ENCODE measurements at regions not wholly inside any gene's neighbourhood (a gene's known extent, or its start where the extent isn't known, plus 50 kb on each side); places are given as distances from the start of the nearest gene placed in this dataset.

DNA sequence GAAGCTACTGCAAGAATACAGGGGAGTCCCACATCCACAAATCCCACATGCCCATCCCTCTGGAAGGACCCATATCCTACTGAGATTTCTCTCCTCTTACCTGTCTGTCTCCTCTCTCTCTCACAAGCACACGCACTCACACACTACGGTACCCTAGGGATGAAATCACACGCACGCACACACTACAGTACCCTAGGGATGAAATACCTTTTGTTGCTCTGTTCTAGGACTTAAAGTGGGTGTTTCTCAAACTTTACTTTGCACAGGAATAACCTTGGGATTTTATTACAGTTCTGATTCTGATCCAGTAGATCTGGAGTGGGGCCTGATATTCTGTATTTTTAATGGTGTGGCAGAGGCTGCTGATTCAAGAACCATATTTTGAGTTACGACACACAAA lies 622.2 kb upstream of the ZNF385D start:
- ChIA-PET CTCF (ENCODE audit: low intra/inter-chr PET ratio, low total read pairs) (no interaction called here), POLR2A (no interaction called here)
- no peak for FAIRE-seq
- Histone ChIP-seq H3K79me2 (ENCODE audit: insufficient read depth, low read length) (no peaks in the 10 kb centered on the region), H2AFZ (ENCODE audit: low read length) (no peak overlapping the region), H3K36me3 (replicated peaks in 1 of 2; ENCODE audit: control insufficient read depth in 1 of 2, insufficient read depth in 2 of 2, low read length in 2 of 2) (no peaks in the 10 kb centered on the region), H3K27me3 (ENCODE audit: control insufficient read depth in 1 of 2, insufficient read depth in 2 of 2, low read length in 2 of 2) (peaks cover 0 to 4% of the 10 kb centered on the region in 2 experiments; a peak in 1 of 5 replicates), H3K4me1 (ENCODE audit: insufficient read depth, low read length) (no peaks in the 10 kb centered on the region), H3K27ac (ENCODE audit: extremely low read length, insufficient read depth, low read length) (no peak overlapping the region), H3K4me3 (replicated peaks in 1 of 3; ENCODE audit: insufficient read depth in 1 of 3, low read depth in 2 of 3, low read length in 3 of 3) (no peak overlapping the region), H4K20me1 (ENCODE audit: insufficient read depth, low read length) (no peaks in the 10 kb centered on the region), H3K4me2 (ENCODE audit: low read depth, low read length) (no peak overlapping the region), H3K9ac (ENCODE audit: insufficient read depth, low read depth, low read length) (no peak overlapping the region), H3K9me3 (ENCODE audit: low read length) (no peaks in the 10 kb centered on the region)
- BruUV-seq (replicated peaks), result no TSS peak
- TF ChIP-seq CREB1 (IDR thresholded peaks at IDR 0.05), result no peak
- TF ChIP-seq CREB1 (CRISPR knock-in tag; IDR thresholded peaks at IDR 0.05), result no peak
- no peak for TF ChIP-seq HES4 (CRISPR knock-in tag; IDR thresholded peaks at IDR 0.05; ENCODE audit: borderline replicate concordance)
- no peak for TF ChIP-seq BORCS8-MEF2B (CRISPR knock-in tag; IDR thresholded peaks at IDR 0.05)
- TF ChIP-seq NAIF1 (CRISPR knock-in tag; IDR thresholded peaks at IDR 0.05; ENCODE audit: borderline replicate concordance), result no peak
- ATAC-seq, result no peak
- WGBS (ENCODE audit: low lambda C conversion rate), result 68% methylated on average over 5 of the region's 5 CpGs
- in situ Hi-C loops (cut with HindIII; ENCODE audit: extremely low pct_ligation_motif_present, low pct_unique_long_range_greater_than_20kb), result no loop called here
- intact Hi-C loops (cut with micrococcal nuclease; ENCODE audit: unreplicated experiment), result no loop called here
- no peak for DNase-seq (ENCODE audit: low spot score)

DNA sequence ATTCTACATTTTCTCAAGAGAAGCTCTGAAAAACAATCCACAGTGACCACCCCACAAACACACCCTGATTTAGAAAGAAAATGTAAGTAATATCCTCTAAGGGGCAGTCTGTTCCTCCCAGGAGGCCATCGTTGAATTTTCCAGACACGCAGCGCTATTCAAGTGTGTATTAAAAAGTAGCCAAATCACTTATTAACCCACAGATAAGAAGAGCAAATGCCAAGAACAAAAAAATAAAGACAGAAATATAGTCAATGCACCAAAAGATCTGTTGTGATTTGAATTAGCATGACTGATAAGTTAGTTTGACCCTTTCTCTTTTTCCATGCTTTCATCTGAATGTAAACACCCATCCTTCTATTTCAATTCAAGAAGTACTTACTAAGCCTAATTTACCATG lies 622.8 kb upstream of the ZNF385D start:
- CTCF ChIA-PET (ENCODE audit: low intra/inter-chr PET ratio, low total read pairs), result no interaction called here
- in situ Hi-C loops (cut with HindIII; ENCODE audit: extremely low pct_ligation_motif_present, low pct_unique_long_range_greater_than_20kb) (no loop called here), intact Hi-C loops (cut with micrococcal nuclease; ENCODE audit: unreplicated experiment) (no loop called here)
- Histone ChIP-seq H3K27ac (ENCODE audit: extremely low read length, insufficient read depth, low read length) (no peak overlapping the region), H3K9ac (ENCODE audit: insufficient read depth, low read depth, low read length) (no peak overlapping the region), H3K4me1 (ENCODE audit: insufficient read depth, low read length) (no peaks in the 10 kb centered on the region), H3K9me3 (ENCODE audit: low read length) (no peaks in the 10 kb centered on the region), H3K4me2 (ENCODE audit: low read depth, low read length) (no peak overlapping the region), H3K79me2 (ENCODE audit: insufficient read depth, low read length) (no peaks in the 10 kb centered on the region), H2AFZ (ENCODE audit: low read length) (no peak overlapping the region), H4K20me1 (ENCODE audit: insufficient read depth, low read length) (no peaks in the 10 kb centered on the region), H3K36me3 (replicated peaks in 1 of 2; ENCODE audit: control insufficient read depth in 1 of 2, insufficient read depth in 2 of 2, low read length in 2 of 2) (no peaks in the 10 kb centered on the region), H3K27me3 (ENCODE audit: control insufficient read depth in 1 of 2, insufficient read depth in 2 of 2, low read length in 2 of 2) (peaks cover 0 to 4% of the 10 kb centered on the region in 2 experiments; a peak in 1 of 5 replicates), H3K4me3 (replicated peaks in 1 of 3; ENCODE audit: insufficient read depth in 1 of 3, low read depth in 2 of 3, low read length in 3 of 3) (no peak overlapping the region)
- ATAC-seq (no peak), FAIRE-seq (no peak), DNase-seq (ENCODE audit: low spot score) (no peak)
- 35% methylated on average over 3 of the region's 3 CpGs for WGBS (ENCODE audit: low lambda C conversion rate)
- POLR2A ChIA-PET, result no interaction called here
- TF ChIP-seq MATR3 (CRISPR knock-in tag; IDR thresholded peaks at IDR 0.05), result no peak
- TF ChIP-seq, protein P1, sequence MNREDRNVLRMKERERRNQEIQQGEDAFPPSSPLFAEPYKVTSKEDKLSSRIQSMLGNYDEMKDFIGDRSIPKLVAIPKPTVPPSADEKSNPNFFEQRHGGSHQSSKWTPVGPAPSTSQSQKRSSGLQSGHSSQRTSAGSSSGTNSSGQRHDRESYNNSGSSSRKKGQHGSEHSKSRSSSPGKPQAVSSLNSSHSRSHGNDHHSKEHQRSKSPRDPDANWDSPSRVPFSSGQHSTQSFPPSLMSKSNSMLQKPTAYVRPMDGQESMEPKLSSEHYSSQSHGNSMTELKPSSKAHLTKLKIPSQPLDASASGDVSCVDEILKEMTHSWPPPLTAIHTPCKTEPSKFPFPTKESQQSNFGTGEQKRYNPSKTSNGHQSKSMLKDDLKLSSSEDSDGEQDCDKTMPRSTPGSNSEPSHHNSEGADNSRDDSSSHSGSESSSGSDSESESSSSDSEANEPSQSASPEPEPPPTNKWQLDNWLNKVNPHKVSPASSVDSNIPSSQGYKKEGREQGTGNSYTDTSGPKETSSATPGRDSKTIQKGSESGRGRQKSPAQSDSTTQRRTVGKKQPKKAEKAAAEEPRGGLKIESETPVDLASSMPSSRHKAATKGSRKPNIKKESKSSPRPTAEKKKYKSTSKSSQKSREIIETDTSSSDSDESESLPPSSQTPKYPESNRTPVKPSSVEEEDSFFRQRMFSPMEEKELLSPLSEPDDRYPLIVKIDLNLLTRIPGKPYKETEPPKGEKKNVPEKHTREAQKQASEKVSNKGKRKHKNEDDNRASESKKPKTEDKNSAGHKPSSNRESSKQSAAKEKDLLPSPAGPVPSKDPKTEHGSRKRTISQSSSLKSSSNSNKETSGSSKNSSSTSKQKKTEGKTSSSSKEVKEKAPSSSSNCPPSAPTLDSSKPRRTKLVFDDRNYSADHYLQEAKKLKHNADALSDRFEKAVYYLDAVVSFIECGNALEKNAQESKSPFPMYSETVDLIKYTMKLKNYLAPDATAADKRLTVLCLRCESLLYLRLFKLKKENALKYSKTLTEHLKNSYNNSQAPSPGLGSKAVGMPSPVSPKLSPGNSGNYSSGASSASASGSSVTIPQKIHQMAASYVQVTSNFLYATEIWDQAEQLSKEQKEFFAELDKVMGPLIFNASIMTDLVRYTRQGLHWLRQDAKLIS (CRISPR knock-in tag; IDR thresholded peaks at IDR 0.05), result no peak
- BruUV-seq (replicated peaks), result no TSS peak

Measured in HepG2 (cell line).